GM11168 (cell line): ENCODE measurements at regions not wholly inside any gene's neighbourhood (a gene's known extent, or its start where the extent isn't known, plus 50 kb on each side); places are given as distances from the start of the nearest gene placed in this dataset.
"Not testable (repeated sequence)": the region's sequence is repeated elsewhere in the genome, so short reads cannot be mapped to it uniquely, and the experiment has no call there.

Source experiments
- in situ Hi-C: fragments of 300-500 bp; cut with MboI; formaldehyde crosslinking; loops from one replicate; pipeline ENCODE4 v1.12.0; 2022; ENCODE audit warnings: low sequenced_read_pairs; ENCODE audit not compliant: unreplicated experiment

- in situ Hi-C loops = no loop called here
Measured at GRCh38 chr20:52425253-52425652, 233.7 kb upstream of the ZFP64 start.

GRCh38 chr20:52424357-52424942 lies 232.9 kb upstream of the ZFP64 start:
- in situ Hi-C loops = not testable (repeated sequence)

GRCh38 chr20:52423536-52424140 lies 232.1 kb upstream of the ZFP64 start:
- in situ Hi-C loops = not testable (repeated sequence)

- in situ Hi-C loops = no loop called here
Measured at GRCh38 chr20:52422574-52423336, 231.2 kb upstream of the ZFP64 start.

GRCh38 chr20:52420805-52421204 lies 229.2 kb upstream of the ZFP64 start:
- in situ Hi-C loops = no loop called here

- in situ Hi-C loops = no loop called here
Measured at GRCh38 chr20:52419205-52419604, 227.6 kb upstream of the ZFP64 start.

GRCh38 chr20:52416953-52417352 lies 225.4 kb upstream of the ZFP64 start:
- in situ Hi-C loops = no loop called here

GRCh38 chr20:52411611-52412010 lies 220.0 kb upstream of the ZFP64 start:
- in situ Hi-C loops = no loop called here

- in situ Hi-C loops = no loop called here
Measured at GRCh38 chr20:52410731-52411234, 219.2 kb upstream of the ZFP64 start.

- in situ Hi-C loops = no loop called here
Measured at GRCh38 chr20:52410182-52410647, 218.6 kb upstream of the ZFP64 start.

- in situ Hi-C loops = no loop called here
Measured at GRCh38 chr20:52405986-52406385, 214.4 kb upstream of the ZFP64 start.

- in situ Hi-C loops = no loop called here
Measured at GRCh38 chr20:52405417-52405816, 213.8 kb upstream of the ZFP64 start.

GRCh38 chr20:52404671-52405070 lies 213.1 kb upstream of the ZFP64 start:
- in situ Hi-C loops = no loop called here

GRCh38 chr20:52402950-52403349 lies 211.4 kb upstream of the ZFP64 start:
- in situ Hi-C loops = no loop called here

- in situ Hi-C loops = no loop called here
Measured at GRCh38 chr20:52402514-52402913, 210.9 kb upstream of the ZFP64 start.

GRCh38 chr20:52401431-52401830 lies 209.9 kb upstream of the ZFP64 start:
- in situ Hi-C loops = no loop called here

GRCh38 chr20:52399352-52399751 lies 207.8 kb upstream of the ZFP64 start:
- in situ Hi-C loops = no loop called here

GRCh38 chr20:52389606-52390005 lies 198.0 kb upstream of the ZFP64 start:
- in situ Hi-C loops = no loop called here

- in situ Hi-C loops = no loop called here
Measured at GRCh38 chr20:52383995-52384621, 192.5 kb upstream of the ZFP64 start.

- in situ Hi-C loops = no loop called here
Measured at GRCh38 chr20:52382933-52383332, 191.4 kb upstream of the ZFP64 start.
